Endothelial cell of umbilical vein (primary cell): ENCODE measurements at regions not wholly inside any gene's neighbourhood (a gene's known extent, or its start where the extent isn't known, plus 50 kb on each side); places are given as distances from the start of the nearest gene placed in this dataset.

Source experiments
- BruUV-seq: library from RNA; stranded (reverse); fragments of 400-500 nt; replicated peaks from 2 replicates; lab custom pipeline; 2021; lab: Mats Ljungman, UMichigan
- CTCF ChIA-PET: fragments of 300-600, 350-600 bp; sonication (Branson Sonifier 250); formaldehyde crosslinking; loops from one replicate; lab custom pipeline; 2021; ENCODE audit warnings: antibody characterized with exemption, inconsistent platforms; lab: Charles Lee
- POLR2A ChIA-PET: fragments of 300-600, 350-600 bp; sonication (Branson Sonifier 250); formaldehyde crosslinking; loops from one replicate; lab custom pipeline; 2021; ENCODE audit warnings: antibody characterized with exemption, inconsistent platforms; lab: Charles Lee
- DNase-seq: peaks from one replicate; pipeline ENCODE4 v3.0.0-alpha.2; 2011; ENCODE audit warnings: low read depth, low spot score
- FAIRE-seq: peaks from 2 replicates; lab custom pipeline; 2011; peaks lifted over from hg19 to GRCh38; lab: Jason Lieb, UNC
- H2AFZ ChIP-seq: 2 replicates; pipeline ENCODE4 v1.6.0; 2012; ENCODE audit warnings: low read depth, low read length, control low read depth, inconsistent platforms
- H3K27ac ChIP-seq: 2 replicates; pipeline ENCODE4 v1.5.1; 2011; ENCODE audit warnings: low read depth, mild to moderate bottlenecking, control low read depth, low read length, moderate library complexity; ENCODE audit not compliant: insufficient read depth
- H3K27me3 ChIP-seq, 2 experiments: 2 replicates each; pipeline versions ENCODE4 v1.6.0 to v1.6.1; 2011; ENCODE audit warnings: low read length in 2 of 2, mixed read lengths in 1 of 2; ENCODE audit not compliant: control insufficient read depth in 2 of 2, insufficient read depth in 2 of 2
- H3K36me3 ChIP-seq, 2 experiments: 2 replicates in 1 of 2; 3 replicates in 1 of 2; pipeline ENCODE4 v1.5.1; 2011; ENCODE audit warnings: low read length in 2 of 2, mild to moderate bottlenecking in 1 of 2, moderate library complexity in 1 of 2; ENCODE audit not compliant: control insufficient read depth in 2 of 2, insufficient read depth in 2 of 2; ENCODE audit errors: extremely low read depth in 1 of 2
- H3K4me1 ChIP-seq: 3 replicates; pipeline ENCODE4 v1.5.1; 2011; ENCODE audit warnings: mild to moderate bottlenecking, low read length; ENCODE audit not compliant: control insufficient read depth, insufficient read depth; ENCODE audit errors: extremely low read depth
- H3K4me2 ChIP-seq: 2 replicates; pipeline ENCODE4 v1.6.1; 2011; ENCODE audit warnings: low read length, control low read depth, mixed read lengths; ENCODE audit not compliant: insufficient read depth
- H3K4me3 ChIP-seq, 3 experiments: fragments of 200-600 bp in 1 of 3; sonication (generic), shearing (Covaris generic) in 1 of 3; replicated peaks in 1 of 3; 2 replicates each; pipeline ENCODE4 v1.5.1; 2011 to 2016; ENCODE audit warnings: control low read depth in 3 of 3, low read length in 3 of 3, mild to moderate bottlenecking in 2 of 3, inconsistent platforms in 1 of 3, low read depth in 1 of 3, moderate library complexity in 1 of 3; ENCODE audit not compliant: insufficient read depth in 1 of 3
- H3K79me2 ChIP-seq: 2 replicates; pipeline ENCODE4 v1.6.0; 2012; ENCODE audit warnings: low read length, inconsistent platforms; ENCODE audit not compliant: control insufficient read depth, insufficient read depth
- H3K9ac ChIP-seq: replicated peaks from 2 replicates; pipeline ENCODE3; 2011; ENCODE audit warnings: low read length, control low read depth; ENCODE audit not compliant: insufficient read depth; ENCODE audit errors: extremely low read depth
- H3K9me1 ChIP-seq: replicated peaks from 3 replicates; pipeline ENCODE4 v1.6.0; 2011; ENCODE audit warnings: mild to moderate bottlenecking, low read length; ENCODE audit not compliant: control insufficient read depth, insufficient read depth; ENCODE audit errors: extremely low read depth
- H3K9me3 ChIP-seq: replicated peaks from 2 replicates; pipeline ENCODE4 v1.5.1; 2012; ENCODE audit warnings: low read length, inconsistent platforms; ENCODE audit not compliant: control insufficient read depth, insufficient read depth
- H4K20me1 ChIP-seq: replicated peaks from 2 replicates; pipeline ENCODE3; 2011; ENCODE audit warnings: mild to moderate bottlenecking, low read length; ENCODE audit not compliant: control insufficient read depth, insufficient read depth; ENCODE audit errors: extremely low read depth
- EZH2 ChIP-seq: IDR thresholded peaks from 2 replicates; pipeline ENCODE4 v1.6.1; 2012; ENCODE audit warnings: borderline replicate concordance, low read depth, mild to moderate bottlenecking, moderate library complexity, low read length, inconsistent platforms; ENCODE audit not compliant: severe bottlenecking
- FOS ChIP-seq: IDR thresholded peaks from 2 replicates; pipeline ENCODE4 v1.6.1; 2011; ENCODE audit warnings: mild to moderate bottlenecking, low read length, moderate library complexity, borderline replicate concordance; ENCODE audit not compliant: insufficient read depth
- GATA2 ChIP-seq: IDR thresholded peaks from 2 replicates; pipeline ENCODE4 v1.7.0; 2011; ENCODE audit warnings: low read depth, mild to moderate bottlenecking, moderate library complexity, mixed read lengths, low read length; ENCODE audit not compliant: insufficient read length, insufficient read depth
- JUN ChIP-seq: IDR thresholded peaks from 2 replicates; pipeline ENCODE4 v1.6.1; 2011; ENCODE audit warnings: borderline replicate concordance, low read depth; ENCODE audit not compliant: insufficient read length, insufficient read depth
- MAX ChIP-seq: IDR thresholded peaks from 2 replicates; pipeline ENCODE4 v1.6.1; 2011; ENCODE audit not compliant: insufficient read depth, insufficient read length
- MYC ChIP-seq: IDR thresholded peaks from one replicate; pipeline ENCODE4 v1.6.1; 2011; ENCODE audit warnings: mild to moderate bottlenecking, low read depth, low read length
- POLR2A ChIP-seq: IDR thresholded peaks from 2 replicates; pipeline ENCODE4 v1.6.1; 2012; ENCODE audit warnings: low read depth, mild to moderate bottlenecking, control low read depth, low read length
- POLR2AphosphoS5 ChIP-seq: IDR thresholded peaks from 2 replicates; pipeline ENCODE4 v1.6.1; 2012; ENCODE audit warnings: low read depth, mild to moderate bottlenecking, control low read depth, low read length, moderate library complexity; ENCODE audit not compliant: insufficient read depth
- dilution Hi-C: fragments of 300-500 bp; cut with MboI; formaldehyde crosslinking; loops from one replicate; pipeline ENCODE4 v1.15.0; 2019; ENCODE audit warnings: low sequenced_read_pairs; ENCODE audit not compliant: extremely low pct_ligation_motif_present
- intact Hi-C: fragments of 100-400 bp; cut with micrococcal nuclease; formaldehyde crosslinking; loops from one replicate; pipeline ENCODE4 v1.10.0; 2022
- TF ChIP-seq, protein P1 (sequence below), 2 donors: IDR thresholded peaks; 1 replicate in 1 of 2; 2 replicates in 1 of 2; pipeline ENCODE4 v1.5.1; 2011; ENCODE audit warnings: low read length in 2 of 2, mild to moderate bottlenecking in 2 of 2, moderate library complexity in 2 of 2, control low read depth in 1 of 2, inconsistent platforms in 1 of 2, low read depth in 1 of 2; ENCODE audit not compliant: insufficient read depth in 1 of 2; ENCODE audit errors: extremely low read depth in 1 of 2

DNA sequence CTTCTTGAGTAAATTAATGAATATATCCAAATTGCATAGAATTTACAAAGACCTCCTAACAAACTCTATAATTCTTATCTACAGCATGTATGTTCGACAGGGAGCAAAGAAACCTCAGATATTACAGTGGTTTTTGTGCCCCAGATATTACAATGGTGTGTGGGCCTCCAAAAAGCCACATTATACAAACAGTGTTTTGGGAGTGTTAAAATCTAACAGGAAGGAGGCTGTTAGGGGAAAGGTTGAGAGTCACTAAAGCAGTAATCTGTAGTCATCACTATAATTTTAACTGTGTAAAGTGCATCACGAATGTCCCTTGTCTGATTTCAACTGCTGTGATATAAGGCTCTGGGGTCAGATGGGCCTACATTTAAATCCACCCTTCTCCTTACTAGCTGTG, 400.2 kb upstream of the C16orf82 start:
- no peak overlapping the region for H3K4me2 ChIP-seq
- H3K36me3 ChIP-seq = no peaks in the 10 kb centered on the region
- H3K4me1 ChIP-seq = no peaks in the 10 kb centered on the region
- no peaks in the 10 kb centered on the region for H3K9me1 ChIP-seq
- TF ChIP-seq MAX (no peak), FOS (no peak), POLR2AphosphoS5 (no peak), POLR2A (no peak), GATA2 (no peak), EZH2 (no peak), JUN (no peak), MYC (no peak)
- TF ChIP-seq, protein P1, sequence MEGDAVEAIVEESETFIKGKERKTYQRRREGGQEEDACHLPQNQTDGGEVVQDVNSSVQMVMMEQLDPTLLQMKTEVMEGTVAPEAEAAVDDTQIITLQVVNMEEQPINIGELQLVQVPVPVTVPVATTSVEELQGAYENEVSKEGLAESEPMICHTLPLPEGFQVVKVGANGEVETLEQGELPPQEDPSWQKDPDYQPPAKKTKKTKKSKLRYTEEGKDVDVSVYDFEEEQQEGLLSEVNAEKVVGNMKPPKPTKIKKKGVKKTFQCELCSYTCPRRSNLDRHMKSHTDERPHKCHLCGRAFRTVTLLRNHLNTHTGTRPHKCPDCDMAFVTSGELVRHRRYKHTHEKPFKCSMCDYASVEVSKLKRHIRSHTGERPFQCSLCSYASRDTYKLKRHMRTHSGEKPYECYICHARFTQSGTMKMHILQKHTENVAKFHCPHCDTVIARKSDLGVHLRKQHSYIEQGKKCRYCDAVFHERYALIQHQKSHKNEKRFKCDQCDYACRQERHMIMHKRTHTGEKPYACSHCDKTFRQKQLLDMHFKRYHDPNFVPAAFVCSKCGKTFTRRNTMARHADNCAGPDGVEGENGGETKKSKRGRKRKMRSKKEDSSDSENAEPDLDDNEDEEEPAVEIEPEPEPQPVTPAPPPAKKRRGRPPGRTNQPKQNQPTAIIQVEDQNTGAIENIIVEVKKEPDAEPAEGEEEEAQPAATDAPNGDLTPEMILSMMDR (IDR thresholded peaks at IDR 0.05; ENCODE audit: extremely low read depth in 1 of 2, insufficient read depth in 1 of 2, low read depth in 1 of 2, low read length in 2 of 2) = no peak
- dilution Hi-C loops (no loop called here), intact Hi-C loops (no loop called here)
- no peaks in the 10 kb centered on the region for H4K20me1 ChIP-seq
- H3K9me3 ChIP-seq = peaks cover 2% of the 10 kb centered on the region
- BruUV-seq = no TSS peak
- DNase-seq (no peak), FAIRE-seq (no peak)
- ChIA-PET CTCF (no interaction called here), POLR2A (no interaction called here)
- no peaks in the 10 kb centered on the region for H3K79me2 ChIP-seq
- no peak overlapping the region for H3K9ac ChIP-seq
- H3K27ac ChIP-seq = no peak overlapping the region
- H2AFZ ChIP-seq = no peak overlapping the region
- no peak overlapping the region for H3K4me3 ChIP-seq
- H3K27me3 ChIP-seq = no peaks in the 10 kb centered on the region
